Thyroid gland (tissue), 4 donors: ENCODE measurements at regions not wholly inside any gene's neighbourhood (a gene's known extent, or its start where the extent isn't known, plus 50 kb on each side); places are given as distances from the start of the nearest gene placed in this dataset.

Source experiments
- DNase-seq, 2 donors: peaks; one replicate each; pipeline ENCODE4 v3.0.0-alpha.2; 2019
- H3K27ac ChIP-seq, 3 donors: fragments of 200-600 bp; sonication (generic); 1 replicate in 2 of 3; 2 replicates in 1 of 3; pipeline ENCODE4 v1.5.1; 2016 to 2019; ENCODE audit warnings: mild to moderate bottlenecking in 1 of 3, moderate library complexity in 1 of 3
- H3K27me3 ChIP-seq: fragments of 200-600 bp; sonication (generic); one replicate; pipeline ENCODE4 v1.5.1; 2019
- H3K36me3 ChIP-seq, 2 donors: fragments of 200-600 bp; sonication (generic); one replicate each; pipeline ENCODE4 v1.5.1; 2016 to 2019
- H3K4me1 ChIP-seq, 2 donors: fragments of 200-600 bp; sonication (generic); one replicate each; pipeline ENCODE4 v1.5.1; 2017 to 2019
- H3K4me3 ChIP-seq, 3 donors: fragments of 200-600 bp; sonication (generic); replicated peaks in 1 of 3; 1 replicate in 2 of 3; 2 replicates in 1 of 3; pipeline ENCODE4 v1.5.1; 2016; ENCODE audit warnings: mild to moderate bottlenecking in 1 of 3
- H3K9me3 ChIP-seq: fragments of 200-600 bp; sonication (generic); one replicate; pipeline ENCODE4 v1.5.1; 2017
- CTCF ChIP-seq, 6 experiments: fragments of 200-600 bp in 3 of 6; fragments of 450-650 bp in 3 of 6; sonication (generic) in 3 of 6; IDR thresholded peaks; one replicate each; pipeline ENCODE4 v1.5.1; 2016 to 2019; ENCODE audit warnings: antibody characterized with exemption in 6 of 6, mild to moderate bottlenecking in 2 of 6, inconsistent platforms in 1 of 6, moderate library complexity in 1 of 6
- POLR2A ChIP-seq, 2 donors: fragments of 450-650 bp; IDR thresholded peaks; one replicate each; pipeline ENCODE4 v1.6.1; 2017; ENCODE audit warnings: antibody characterized with exemption in 2 of 2, mild to moderate bottlenecking in 2 of 2, moderate library complexity in 1 of 2
- WGBS, 2 donors: methylation state at CpG; one replicate each; pipeline ENCODE4 v1.1.5; 2017; 5-methylcytosine and 5-hydroxymethylcytosine counted together
- intact Hi-C: fragments of 100-400 bp; cut with DNase I; formaldehyde crosslinking; loops from one replicate; pipeline ENCODE4 v1.15.1; 2023

- intact Hi-C loops = no loop called here
- Histone ChIP-seq H3K27ac (no peak overlapping the region), H3K27me3 (no peaks in the 10 kb centered on the region), H3K36me3 (no peaks in the 10 kb centered on the region), H3K4me1 (no peaks in the 10 kb centered on the region), H3K4me3 (no peak overlapping the region), H3K9me3 (no peaks in the 10 kb centered on the region)
- DNase-seq = no peak
- 75 to 80% methylated on average over 6 of the region's 6 CpGs for WGBS, 2 donors
- TF ChIP-seq CTCF (IDR thresholded peaks at IDR 0.05) (no peak), POLR2A (IDR thresholded peaks at IDR 0.05) (no peak)
Observed at GRCh38 chr20:48340883-48341281, 486.9 kb downstream of the PREX1 start.

GRCh38 chr20:48339986-48340882 is 487.6 kb downstream of the PREX1 start:
- intact Hi-C loops = no loop called here
- no peaks in the 10 kb centered on the region for H3K4me1 ChIP-seq
- H3K4me3 ChIP-seq = no peak overlapping the region
- WGBS, 2 donors = 82 to 92% methylated on average over 12 to 13 of the region's 17 CpGs
- no peaks in the 10 kb centered on the region for H3K36me3 ChIP-seq
- no peak for DNase-seq
- H3K9me3 ChIP-seq = no peaks in the 10 kb centered on the region
- TF ChIP-seq POLR2A (IDR thresholded peaks at IDR 0.05) = no peak
- TF ChIP-seq CTCF (IDR thresholded peaks at IDR 0.05) = no peak
- no peak overlapping the region for H3K27ac ChIP-seq
- H3K27me3 ChIP-seq = no peaks in the 10 kb centered on the region

GRCh38 chr20:48339190-48339985 is 488.4 kb downstream of the PREX1 start:
- 71 to 78% methylated on average over 13 of the region's 13 CpGs for WGBS, 2 donors
- Histone ChIP-seq H3K9me3 (no peaks in the 10 kb centered on the region), H3K27me3 (no peaks in the 10 kb centered on the region), H3K4me1 (no peaks in the 10 kb centered on the region), H3K36me3 (no peaks in the 10 kb centered on the region), H3K27ac (no peak overlapping the region), H3K4me3 (no peak overlapping the region)
- no peak for DNase-seq
- intact Hi-C loops = no loop called here
- no peak for TF ChIP-seq CTCF (IDR thresholded peaks at IDR 0.05)
- no peak for TF ChIP-seq POLR2A (IDR thresholded peaks at IDR 0.05)

GRCh38 chr20:48338717-48339116 is 489.1 kb downstream of the PREX1 start:
- intact Hi-C loops = no loop called here
- WGBS, 2 donors = 81 to 84% methylated on average over 7 of the region's 7 CpGs
- Histone ChIP-seq H3K4me3 (no peak overlapping the region), H3K36me3 (no peaks in the 10 kb centered on the region), H3K4me1 (no peaks in the 10 kb centered on the region), H3K27ac (no peak overlapping the region), H3K27me3 (no peaks in the 10 kb centered on the region), H3K9me3 (no peaks in the 10 kb centered on the region)
- TF ChIP-seq POLR2A (IDR thresholded peaks at IDR 0.05) = no peak
- no peak for TF ChIP-seq CTCF (IDR thresholded peaks at IDR 0.05)
- DNase-seq = no peak

- no peak overlapping the region for H3K4me3 ChIP-seq
- no peaks in the 10 kb centered on the region for H3K4me1 ChIP-seq
- 87 to 88% methylated on average over 6 of the region's 6 CpGs for WGBS, 2 donors
- H3K36me3 ChIP-seq = no peaks in the 10 kb centered on the region
- H3K27ac ChIP-seq = no peak overlapping the region
- no peaks in the 10 kb centered on the region for H3K27me3 ChIP-seq
- intact Hi-C loops = no loop called here
- DNase-seq = no peak
- no peak for TF ChIP-seq POLR2A (IDR thresholded peaks at IDR 0.05)
- no peak for TF ChIP-seq CTCF (IDR thresholded peaks at IDR 0.05)
- no peaks in the 10 kb centered on the region for H3K9me3 ChIP-seq
Observed at GRCh38 chr20:48336597-48336996, 491.2 kb downstream of the PREX1 start.
